CD1c-positive myeloid dendritic cell (primary cell): ENCODE measurements at regions not wholly inside any gene's neighbourhood (a gene's known extent, or its start where the extent isn't known, plus 50 kb on each side); places are given as distances from the start of the nearest gene placed in this dataset.

ENCODE experiments used
- DNase-seq: peaks from one replicate; pipeline ENCODE4 v3.0.0-alpha.2; 2016; ENCODE audit errors: extremely low spot score

DNA sequence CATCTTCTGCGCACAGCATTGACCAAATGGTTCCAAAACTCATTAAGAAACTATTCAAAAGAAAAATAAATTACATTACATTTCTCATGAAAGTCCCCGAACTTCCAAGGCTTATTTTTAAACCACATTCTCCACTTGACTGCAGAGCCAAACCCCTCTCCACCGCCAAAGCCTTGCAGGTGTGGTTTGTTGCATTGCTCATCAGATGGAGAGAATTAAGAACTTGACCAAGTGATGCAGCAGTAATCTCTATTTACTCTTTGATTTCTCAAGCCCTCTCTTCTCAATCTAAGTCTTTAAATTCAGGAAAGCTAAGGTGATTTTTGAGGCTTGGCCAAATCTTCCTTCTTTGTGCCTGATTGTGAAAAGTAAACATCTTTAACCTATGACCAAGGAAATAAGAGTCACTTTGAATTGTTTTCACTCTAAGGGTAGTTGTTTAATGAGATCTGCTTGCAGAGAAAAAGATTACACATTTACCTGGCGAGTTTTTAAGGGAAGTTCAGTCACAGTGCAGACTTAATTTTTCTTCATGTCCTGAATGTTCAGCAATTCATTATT is 290.5 kb upstream of the ITGA1 start:
- DNase-seq: no peak

DNA sequence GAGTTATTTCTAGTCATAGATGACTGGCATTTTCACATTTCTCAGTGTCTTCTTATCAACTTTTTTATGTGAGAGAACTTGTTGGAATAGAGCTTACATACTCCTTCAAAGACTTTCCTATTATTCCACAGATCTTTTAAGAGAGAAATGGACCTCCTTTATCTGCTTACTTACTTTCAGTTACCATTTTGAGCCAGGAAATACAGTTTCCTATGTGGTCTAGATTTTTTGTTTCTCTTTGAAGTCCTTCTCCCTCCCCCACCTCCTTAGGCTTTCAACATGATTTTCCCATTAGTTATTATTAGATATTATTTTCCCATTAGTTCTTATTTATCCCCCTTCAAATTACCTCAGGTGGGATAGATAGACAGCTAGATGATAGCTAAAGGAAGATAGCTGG is 289.1 kb upstream of the ITGA1 start:
- DNase-seq: no peak

DNA sequence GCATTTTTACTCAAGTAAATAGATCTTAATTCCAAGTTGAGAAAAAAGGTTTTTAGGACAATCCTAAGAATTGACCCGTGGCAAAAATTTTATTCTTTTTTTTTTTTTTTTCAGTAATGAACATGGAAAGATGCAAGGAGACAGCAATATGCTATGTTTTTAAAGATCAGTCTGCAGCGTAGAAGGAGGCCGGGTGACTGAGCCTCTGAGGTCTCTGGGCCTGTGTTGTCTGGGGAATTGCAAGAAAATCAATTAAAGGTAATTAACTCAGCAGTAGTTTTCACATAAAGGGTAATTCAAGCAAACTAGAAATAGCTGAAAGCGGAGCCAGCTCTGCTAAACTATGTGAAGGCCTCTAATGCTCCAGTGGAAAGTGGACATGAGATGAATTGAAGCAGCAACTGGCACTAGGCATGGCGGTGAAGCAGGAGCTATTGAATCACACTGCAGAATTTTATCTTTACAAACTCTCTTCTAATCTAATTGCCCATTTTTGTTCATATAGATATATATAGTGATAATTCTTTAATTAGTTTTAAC is 285.2 kb upstream of the ITGA1 start:
- no peak for DNase-seq

DNA sequence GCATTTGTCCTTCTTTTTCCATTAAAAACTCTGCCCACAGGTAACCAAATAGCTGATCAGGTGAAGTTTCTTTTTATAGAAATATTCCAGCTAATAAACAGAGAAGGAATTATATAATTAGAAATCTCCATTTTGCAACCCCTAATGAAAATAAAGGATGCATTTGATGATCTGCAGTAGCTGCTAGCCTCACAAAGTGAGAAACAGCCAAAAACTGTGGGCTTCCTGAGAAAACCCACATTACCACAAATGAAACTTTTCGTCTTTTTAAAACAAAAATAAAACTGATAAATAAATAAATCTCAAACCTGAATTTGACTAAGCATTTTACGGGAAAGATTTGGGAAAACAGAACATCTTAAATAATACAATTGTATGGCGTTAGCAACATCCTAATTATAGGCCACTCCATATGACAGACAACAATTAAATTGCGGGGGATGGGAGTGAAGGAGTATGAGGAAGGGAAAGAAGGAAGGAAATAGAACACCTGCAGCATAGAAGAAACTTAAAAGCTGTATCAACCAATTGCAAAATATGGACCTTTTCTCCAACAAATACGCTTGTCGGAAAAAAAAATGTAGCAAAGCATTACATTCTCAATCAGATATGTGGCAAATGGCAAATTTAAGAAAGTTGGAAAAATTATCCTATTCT is 283.0 kb upstream of the ITGA1 start:
- DNase-seq: no peak

DNA sequence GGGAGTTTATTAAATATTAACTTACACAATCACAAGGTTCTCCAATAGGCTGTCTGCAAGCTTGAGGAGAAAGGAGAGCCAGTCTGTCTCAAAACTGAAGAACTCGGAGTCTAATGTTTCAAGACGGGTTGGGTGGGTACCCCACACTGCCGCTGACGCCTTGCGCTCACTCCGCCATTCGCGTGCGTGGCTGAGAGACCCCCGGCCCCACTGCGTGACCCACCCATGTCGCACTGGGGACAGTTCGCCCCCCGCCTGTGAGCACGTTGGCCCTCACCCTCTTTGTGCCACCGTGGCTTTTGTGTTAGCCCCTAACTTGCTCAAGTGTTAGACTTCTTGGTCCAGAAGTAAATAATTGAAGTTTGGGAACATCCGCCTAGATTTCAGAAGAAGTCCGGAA is 270.0 kb upstream of the ITGA1 start:
- DNase-seq: no peak

DNA sequence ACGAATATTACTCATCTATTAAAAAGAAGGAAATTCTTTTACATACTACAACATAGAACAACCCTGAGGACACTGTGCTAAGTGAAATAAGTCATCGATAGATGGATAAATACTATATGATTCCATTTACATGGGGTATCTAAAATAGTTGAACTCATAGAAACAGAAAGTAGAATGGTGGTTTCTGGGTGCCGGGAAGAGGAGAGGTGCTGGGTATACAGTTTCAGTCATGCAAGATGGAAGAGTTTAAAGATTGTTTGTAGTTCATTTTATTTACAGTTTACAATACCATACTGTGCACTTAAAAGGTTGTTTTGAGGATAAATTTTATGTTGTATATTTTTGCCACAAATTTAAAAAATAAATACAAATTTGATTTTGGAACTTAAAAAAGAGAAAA is 267.5 kb upstream of the ITGA1 start:
- no peak for DNase-seq

DNA sequence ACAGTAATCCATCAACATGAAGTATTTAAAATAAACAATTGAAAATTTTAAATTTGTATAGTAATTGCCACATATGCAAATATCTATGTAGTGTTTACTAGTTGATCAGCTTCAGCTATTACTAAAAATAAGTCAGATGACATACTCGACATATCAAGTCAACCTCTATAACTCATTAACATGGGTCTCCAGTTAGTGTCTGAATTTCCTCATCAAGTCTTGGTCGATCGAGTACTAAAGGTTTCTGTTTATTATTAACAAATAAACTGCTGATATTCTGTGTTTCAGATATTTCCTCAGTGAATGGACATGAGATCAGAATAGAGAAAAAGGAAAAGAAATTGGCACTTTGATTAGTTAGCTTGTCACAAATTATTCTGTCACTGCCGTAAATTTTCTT is 266.5 kb upstream of the ITGA1 start:
- no peak for DNase-seq

DNA sequence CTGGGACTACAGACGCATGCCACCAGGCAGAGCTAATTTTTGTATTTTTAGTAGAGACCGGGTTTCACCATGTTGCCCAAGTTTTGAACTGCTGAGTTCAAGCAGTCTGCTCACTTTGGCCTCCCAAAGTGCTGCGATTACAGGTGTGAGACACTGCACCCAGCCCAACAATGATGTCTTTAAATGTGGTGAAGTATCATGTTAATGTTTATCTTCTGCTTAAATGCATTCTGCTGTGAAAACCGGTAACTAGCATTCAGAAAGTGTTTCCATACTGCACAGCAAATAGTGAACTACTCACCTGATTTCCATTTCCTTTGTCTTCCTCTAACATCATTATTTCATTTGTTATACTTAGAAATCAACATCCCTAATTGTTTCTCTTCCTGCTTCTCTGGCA is 264.0 kb upstream of the ITGA1 start:
- DNase-seq: no peak

DNA sequence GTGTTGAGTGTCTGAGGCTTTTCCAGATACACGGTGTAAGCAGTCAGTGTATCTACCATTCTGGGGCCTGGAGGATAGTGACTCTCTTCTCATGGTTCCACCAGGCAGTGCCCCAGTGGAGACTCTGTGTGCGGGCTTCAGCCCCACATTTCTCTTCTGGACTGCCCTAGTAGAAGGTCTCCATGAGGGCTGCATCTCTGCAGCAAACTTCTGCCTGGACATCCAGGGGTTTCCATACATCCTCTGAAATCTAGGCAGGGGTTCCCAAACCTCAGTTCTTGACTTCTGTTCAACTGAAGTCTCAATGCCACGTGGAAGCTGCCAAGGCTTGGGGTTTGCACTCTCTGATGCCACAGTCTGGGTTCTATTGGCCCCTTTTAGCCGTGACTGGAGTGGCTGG is 256.6 kb upstream of the ITGA1 start:
- no peak for DNase-seq

DNA sequence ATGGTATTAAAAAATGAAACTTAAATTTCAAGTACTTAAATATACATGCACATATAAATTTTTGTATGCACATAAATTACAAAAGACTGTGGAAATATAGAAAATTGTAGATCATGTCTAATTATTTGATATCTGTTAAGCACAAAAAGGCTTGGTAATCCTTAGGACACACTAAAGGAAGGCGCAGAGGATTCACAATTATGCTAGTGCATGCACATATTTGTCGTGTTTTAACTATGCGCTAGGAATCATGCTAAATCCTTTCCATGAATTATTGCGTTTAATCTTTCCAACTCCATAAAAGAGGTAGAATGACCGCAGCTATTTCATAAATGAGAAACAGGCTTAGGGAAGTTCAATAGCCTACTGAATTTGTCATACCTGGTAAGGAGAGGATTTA is 244.1 kb upstream of the ITGA1 start:
- DNase-seq: no peak

DNA sequence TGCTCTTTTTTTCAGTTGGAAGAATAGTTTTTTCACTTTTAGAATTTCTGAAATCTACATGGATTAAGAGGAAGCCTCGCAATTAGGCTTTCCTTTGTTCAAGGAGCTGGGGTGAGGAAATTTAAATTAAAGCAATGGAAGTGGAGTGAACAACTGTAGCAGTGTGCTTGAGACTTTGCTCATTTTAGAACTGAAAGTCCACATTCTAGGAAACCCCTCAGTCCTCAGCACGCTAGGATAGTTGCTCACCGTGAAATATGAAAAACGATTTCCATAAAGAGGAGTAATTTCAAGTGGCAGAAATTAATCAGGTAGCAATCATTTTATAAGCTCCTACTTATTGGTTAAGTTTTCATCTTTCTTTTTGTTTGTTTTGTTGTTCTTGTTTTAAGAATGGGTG is 243.0 kb upstream of the ITGA1 start:
- no peak for DNase-seq

DNA sequence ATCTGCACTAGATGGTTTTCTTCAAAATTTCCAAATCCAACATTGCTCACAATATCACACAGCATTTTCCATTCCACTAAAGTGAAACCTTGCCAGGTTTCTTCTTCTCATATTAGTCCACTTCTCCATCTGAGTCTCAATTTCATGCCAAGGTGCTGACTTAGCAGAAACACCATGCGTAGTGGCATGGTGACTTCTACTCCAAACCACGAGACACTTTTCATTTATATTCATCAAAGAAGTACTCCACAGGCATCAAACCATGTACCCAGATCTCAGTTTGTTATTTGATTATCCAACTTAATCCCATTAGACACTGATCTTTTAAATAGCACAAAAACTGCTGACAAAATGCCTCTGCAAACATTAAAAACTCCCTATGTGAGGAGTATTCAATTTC is 233.4 kb upstream of the ITGA1 start:
- DNase-seq: no peak

DNA sequence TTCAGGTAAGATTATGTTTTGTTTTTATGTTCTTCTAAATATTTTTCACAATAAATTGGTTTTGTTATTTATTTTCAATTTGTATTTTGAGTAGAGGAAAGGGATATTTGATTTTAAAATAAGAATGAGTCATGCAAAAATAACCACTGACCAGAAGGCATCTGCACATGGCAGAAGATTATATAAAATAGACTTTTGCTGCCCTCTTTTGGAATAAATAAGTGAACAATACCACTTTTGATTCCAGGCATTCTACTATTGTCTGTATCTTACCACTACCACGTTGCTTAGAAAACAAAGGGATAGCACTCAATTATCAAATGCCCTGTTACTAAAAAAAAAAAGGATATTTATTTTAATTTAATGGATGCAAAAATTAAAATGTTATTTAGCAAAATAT is 227.3 kb upstream of the ITGA1 start:
- DNase-seq: no peak

DNA sequence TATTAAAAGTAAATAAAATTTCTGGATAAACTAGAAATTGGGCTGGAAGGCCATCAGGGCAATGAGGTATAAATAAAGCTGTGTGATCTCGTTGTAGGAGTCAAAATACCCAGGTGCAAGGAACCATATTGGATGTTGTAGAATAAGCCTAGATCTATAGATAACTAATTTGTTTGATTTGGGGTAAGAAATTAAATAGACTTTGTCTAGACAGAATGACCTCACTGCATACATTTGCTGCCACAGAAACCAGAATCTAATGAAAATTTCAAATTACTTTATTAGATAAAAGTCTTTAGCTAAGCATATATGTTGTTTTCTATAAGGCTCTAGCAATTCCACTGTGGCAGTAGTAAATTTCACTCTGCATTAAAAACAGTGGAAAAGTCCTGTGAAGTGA is 225.2 kb upstream of the ITGA1 start:
- no peak for DNase-seq

DNA sequence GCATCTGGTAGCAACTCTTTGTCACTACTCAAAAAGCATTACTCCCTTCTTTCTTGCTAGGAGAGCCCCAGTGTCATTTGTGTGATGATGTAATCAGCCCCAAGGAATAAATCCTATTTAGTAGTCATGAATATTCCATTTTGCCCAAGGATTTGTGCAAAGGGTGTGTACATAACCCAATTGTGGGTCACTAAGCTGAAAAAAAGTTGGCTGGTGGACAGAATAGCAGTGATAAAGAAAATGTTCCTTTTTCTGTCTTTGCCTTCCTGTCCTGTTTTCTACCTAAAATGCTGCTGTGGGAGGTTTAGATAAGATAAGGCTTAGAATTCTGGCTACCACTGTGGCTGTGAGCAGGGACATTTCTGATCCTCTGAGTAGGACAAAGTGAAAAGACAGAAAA is 223.1 kb upstream of the ITGA1 start:
- no peak for DNase-seq

DNA sequence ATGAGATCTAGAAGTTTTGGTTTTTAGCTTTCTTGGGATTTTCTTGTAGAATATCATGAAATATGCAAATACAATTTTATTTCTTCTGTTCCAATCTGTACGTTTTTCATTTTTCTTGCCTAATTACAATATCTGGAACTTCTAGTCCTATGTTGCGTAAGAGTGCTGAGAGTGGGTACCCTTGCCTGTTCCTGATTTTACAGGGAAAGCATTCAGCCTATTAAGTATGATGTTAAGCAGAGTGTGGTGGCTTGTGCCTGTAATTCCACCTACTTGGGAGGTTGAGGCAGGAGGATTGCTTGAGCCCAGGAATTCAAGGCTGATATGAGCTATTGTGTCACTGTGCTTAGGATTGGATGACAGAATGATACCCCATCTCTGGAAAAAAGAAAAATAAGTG is 210.2 kb upstream of the ITGA1 start:
- no peak for DNase-seq

DNA sequence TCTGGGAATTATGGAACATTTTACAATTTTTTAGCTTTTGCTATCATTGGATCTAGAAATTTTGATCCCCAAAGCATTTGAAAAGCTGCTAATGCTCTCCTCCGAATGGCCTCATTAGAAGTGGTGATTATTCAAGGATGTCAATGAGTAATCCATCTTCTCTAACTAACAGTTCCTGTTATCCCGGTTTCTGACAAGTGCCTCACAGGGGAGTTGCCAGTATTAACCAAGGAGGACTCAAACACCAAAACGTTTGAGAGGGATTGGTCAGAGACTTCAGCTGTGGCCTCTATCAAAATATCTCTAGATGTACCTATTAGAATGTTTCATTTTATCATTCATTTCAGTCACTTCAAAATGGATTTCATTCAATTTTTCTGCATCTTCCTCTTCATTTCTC is 208.3 kb upstream of the ITGA1 start:
- no peak for DNase-seq

DNA sequence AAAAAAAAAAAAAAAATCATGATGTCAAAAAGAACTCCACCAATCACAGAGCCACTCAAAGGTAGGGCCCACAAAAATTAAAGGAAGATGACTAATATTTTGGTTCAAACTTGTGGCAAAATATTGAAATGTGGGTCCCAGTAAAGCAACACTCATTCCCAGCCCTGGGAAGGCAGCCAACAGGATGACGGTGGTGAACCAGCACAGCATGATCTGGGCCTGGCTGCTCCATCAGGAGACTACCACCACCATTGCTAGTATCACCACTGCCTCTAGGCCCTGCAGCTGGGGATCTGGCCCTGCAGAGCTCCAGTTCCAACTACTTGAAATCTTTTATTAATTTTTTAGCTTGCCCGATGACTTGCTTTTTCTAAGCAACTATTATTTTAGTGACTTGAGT is 206.8 kb upstream of the ITGA1 start:
- no peak for DNase-seq

DNA sequence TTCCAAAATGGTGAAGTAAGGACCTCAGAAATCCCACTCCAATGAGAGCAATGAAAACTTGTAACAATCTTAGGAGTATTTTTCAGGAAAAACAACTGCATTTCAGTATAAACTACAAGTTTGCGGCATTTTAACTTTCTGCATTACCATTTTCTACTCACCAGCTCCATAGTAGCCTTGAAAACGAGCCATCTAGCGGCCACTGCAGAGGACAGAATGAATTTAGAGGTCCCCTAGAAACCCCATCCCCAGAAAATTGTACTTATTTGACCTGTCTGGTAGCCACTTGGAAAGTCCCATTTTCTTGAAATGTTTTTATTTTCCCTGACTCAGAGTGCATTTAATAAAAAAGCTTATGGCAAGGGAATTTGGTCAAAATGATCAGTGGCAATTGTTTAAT is 205.4 kb upstream of the ITGA1 start:
- no peak for DNase-seq

DNA sequence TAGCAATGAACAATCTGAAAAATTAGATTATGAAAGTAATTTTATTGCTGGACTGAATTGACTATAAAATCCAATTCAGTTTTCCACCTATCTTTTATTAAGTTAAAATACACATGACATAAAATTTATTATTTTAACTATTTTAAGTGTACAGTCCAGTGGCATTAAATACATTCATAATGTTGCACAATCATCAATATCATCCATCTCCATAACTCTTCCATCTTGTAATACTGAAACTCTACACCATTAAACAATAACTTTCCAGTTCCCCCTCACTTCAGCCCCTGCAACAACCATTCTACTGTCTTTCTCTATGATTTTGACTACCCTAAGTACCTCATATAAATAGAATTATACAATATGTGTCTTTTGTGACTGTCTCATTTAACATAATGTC is 200.6 kb upstream of the ITGA1 start:
- DNase-seq: no peak

DNA sequence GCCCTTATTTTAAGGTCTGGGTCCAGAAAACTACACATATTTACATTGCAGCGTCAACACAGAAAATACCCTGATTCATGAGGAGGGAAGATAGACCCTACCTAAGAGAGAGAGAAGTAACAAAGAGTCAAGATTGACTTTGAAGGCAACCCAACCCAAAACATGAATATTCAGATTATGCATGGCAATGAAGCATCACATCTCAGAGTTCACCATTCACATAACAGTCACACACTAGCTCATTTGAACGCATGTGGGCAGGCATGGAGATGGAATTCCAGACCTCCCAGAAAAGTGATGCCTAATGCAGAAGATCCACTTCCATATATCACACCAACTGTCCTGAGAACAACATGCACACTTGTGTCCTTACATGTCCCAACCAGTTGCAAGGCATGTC is 190.1 kb upstream of the ITGA1 start:
- no peak for DNase-seq

DNA sequence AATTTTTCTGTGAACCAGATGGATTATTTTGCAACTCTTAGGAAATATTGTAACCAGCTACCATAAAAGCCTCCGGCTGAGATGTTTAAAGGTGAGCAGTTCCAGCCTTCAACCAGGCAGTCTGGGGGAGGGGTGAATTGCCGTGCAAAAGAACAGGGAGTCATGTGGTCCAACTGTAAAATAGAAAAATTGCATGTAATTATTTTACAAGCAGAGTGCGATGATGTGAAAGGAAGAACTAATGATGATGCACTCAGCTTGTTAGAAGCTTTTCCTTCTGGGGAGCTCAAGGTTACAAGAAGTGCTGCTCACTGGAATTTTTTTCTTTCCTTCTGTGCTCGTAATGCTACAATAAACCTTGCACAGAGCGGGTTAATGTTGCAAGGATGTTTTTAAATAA is 188.7 kb upstream of the ITGA1 start:
- no peak for DNase-seq

DNA sequence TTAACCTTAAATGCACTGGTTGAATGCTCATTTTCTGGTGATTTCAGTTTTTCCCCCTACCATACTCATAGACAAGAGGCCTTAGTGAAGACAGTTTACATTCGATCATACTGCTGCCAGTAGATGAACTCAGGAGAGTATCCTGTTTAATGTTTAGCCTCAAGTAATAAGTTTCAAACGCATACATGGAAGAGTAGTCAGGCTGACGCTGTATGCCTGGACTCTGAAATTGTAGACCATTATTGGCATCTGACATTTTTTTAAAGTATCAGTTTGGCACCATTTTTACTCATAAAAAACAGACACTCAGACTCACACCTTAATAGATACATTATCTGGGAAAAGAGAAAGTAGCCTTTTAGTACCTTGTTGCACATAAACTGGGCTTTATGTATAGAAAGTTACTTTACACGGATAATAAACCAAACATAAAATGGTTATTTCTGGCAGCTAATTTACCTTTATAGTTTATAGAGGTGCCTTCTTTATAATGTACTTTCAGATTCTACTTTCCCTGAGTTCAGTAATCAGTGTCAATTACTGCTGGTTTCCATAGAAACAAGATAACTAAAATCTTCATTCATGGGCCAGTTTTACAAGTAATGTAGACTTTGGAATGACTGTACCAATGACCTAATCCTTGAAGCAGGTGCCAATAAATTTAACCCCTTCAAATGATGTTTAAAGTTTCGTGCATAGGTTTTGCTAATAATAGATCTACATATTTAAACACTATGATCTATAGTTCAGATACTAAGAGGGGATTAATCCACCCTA is 183.8 kb upstream of the ITGA1 start:
- no peak for DNase-seq
